A549 (cell line): ENCODE measurements at regions not wholly inside any gene's neighbourhood (a gene's known extent, or its start where the extent isn't known, plus 50 kb on each side); places are given as distances from the start of the nearest gene placed in this dataset.

ENCODE experiments used
- ATAC-seq, 2 experiments: fragments of 200-7000 bp in 1 of 2; fragments of >200 bp in 1 of 2; cut with Nextera tagmentation in 1 of 2; cut with Tn5 transposase in 1 of 2; 3 replicates each; pipeline versions ENCODE4 v1.8.0 to v1.9.1; 2018 to 2020; ENCODE audit warnings: mild to moderate bottlenecking in 1 of 2, moderate library complexity in 1 of 2
- CTCF ChIA-PET: fragments of 300-600 bp; sonication (Branson Sonifier 250); formaldehyde crosslinking; extraction: SDS; loops from one replicate; lab custom pipeline; 2021; ENCODE audit warnings: antibody characterized with exemption, inconsistent platforms; lab: Yijun Ruan, JAX
- POLR2A ChIA-PET: fragments of 350-600 bp; formaldehyde crosslinking; extraction: SDS; loops from one replicate; lab custom pipeline; 2021; ENCODE audit warnings: antibody characterized with exemption, inconsistent platforms; lab: Yijun Ruan, JAX
- DNase-seq, 2 experiments: peaks; one replicate each; pipeline versions ENCODE4 v3.0.0 to v3.0.0-alpha.2; 2011 to 2016; ENCODE audit warnings: low read depth in 1 of 2, low spot score in 1 of 2
- FAIRE-seq: peaks from 2 replicates; lab custom pipeline; 2011; peaks lifted over from hg19 to GRCh38; lab: Jason Lieb, UNC
- H3K27ac ChIP-seq, 2 experiments: fragments of >200 bp; sonication (Bioruptor Twin); formaldehyde crosslinking; 3 replicates each; pipeline ENCODE4 v1.5.1; 2016 to 2017
- H3K4me1 ChIP-seq: fragments of >200 bp; sonication (Bioruptor Twin); formaldehyde crosslinking; 3 replicates; pipeline ENCODE4 v1.6.1; 2016
- H3K4me2 ChIP-seq: fragments of >200 bp; sonication (Bioruptor Twin); formaldehyde crosslinking; 3 replicates; pipeline ENCODE4 v1.6.1; 2016
- H3K4me3 ChIP-seq: fragments of >200 bp; sonication (Bioruptor Twin); formaldehyde crosslinking; 3 replicates; pipeline ENCODE4 v1.5.1; 2016
- H3K9me3 ChIP-seq: fragments of >200 bp; sonication (Bioruptor Twin); formaldehyde crosslinking; 3 replicates; pipeline ENCODE4 v1.6.1; 2016
- CHD2 ChIP-seq: fragments of 150-350 bp; IDR thresholded peaks from 2 replicates; pipeline ENCODE4 v1.6.1; 2014; ENCODE audit warnings: low read length; ENCODE audit not compliant: partially characterized antibody
- CHD4 ChIP-seq: fragments of 200-600 bp; sonication (generic); IDR thresholded peaks from 2 replicates; pipeline ENCODE4 v1.6.1; 2016; ENCODE audit warnings: antibody characterized with exemption, mild to moderate bottlenecking, borderline replicate concordance
- E2F6 ChIP-seq: IDR thresholded peaks from 2 replicates; pipeline ENCODE4 v1.6.1; 2012; ENCODE audit warnings: low read depth, borderline replicate concordance
- FOSB ChIP-seq: fragments of 250-450 bp; sonication (Bioruptor Pico); IDR thresholded peaks from 2 replicates; pipeline ENCODE4 v1.5.0; 2020; ENCODE audit warnings: mild to moderate bottlenecking, moderate library complexity
- FOSL2 ChIP-seq, 2 experiments: fragments of 450-650 bp in 1 of 2; fragments of >200 bp in 1 of 2; sonication (Bioruptor Twin) in 1 of 2; formaldehyde crosslinking; IDR thresholded peaks; 2 replicates each; pipeline versions ENCODE4 v1.5.0 to v1.6.1; 2016 to 2020; ENCODE audit warnings: mild to moderate bottlenecking in 1 of 2, moderate library complexity in 1 of 2
- FOXS1 ChIP-seq: fragments of 250-450 bp; sonication (Bioruptor Pico); IDR thresholded peaks from 2 replicates; pipeline ENCODE4 v1.5.0; 2020; ENCODE audit warnings: mild to moderate bottlenecking, moderate library complexity
- HDAC2 ChIP-seq: fragments of 200-600 bp; sonication (generic); IDR thresholded peaks from 2 replicates; pipeline ENCODE4 v1.6.1; 2016
- HOXA7 ChIP-seq: fragments of 250-450 bp; sonication (Bioruptor Pico); IDR thresholded peaks from 2 replicates; pipeline ENCODE4 v1.5.0; 2020; ENCODE audit warnings: mild to moderate bottlenecking, moderate library complexity
- JUN ChIP-seq, 2 experiments: fragments of >200 bp; sonication (Bioruptor Twin); formaldehyde crosslinking; IDR thresholded peaks; 2 replicates in 1 of 2; 3 replicates in 1 of 2; pipeline ENCODE4 v1.6.1; 2016 to 2017
- JUNB ChIP-seq: fragments of >200 bp; sonication (Bioruptor Twin); formaldehyde crosslinking; IDR thresholded peaks from 2 replicates; pipeline ENCODE4 v1.6.1; 2016
- KDM1A ChIP-seq: fragments of 200-600 bp; sonication (generic); IDR thresholded peaks from 2 replicates; pipeline ENCODE4 v1.6.1; 2016; ENCODE audit warnings: low read depth, mild to moderate bottlenecking
- KDM5A ChIP-seq: fragments of 200-600 bp; sonication (generic); IDR thresholded peaks from 2 replicates; pipeline ENCODE4 v1.6.1; 2016; ENCODE audit warnings: antibody characterized with exemption, mild to moderate bottlenecking
- MAFK ChIP-seq: fragments of 450-650 bp; IDR thresholded peaks from 2 replicates; pipeline ENCODE4 v1.6.1; 2014; ENCODE audit not compliant: partially characterized antibody
- NFE2L2 ChIP-seq: fragments of 150-350 bp; conservative IDR thresholded peaks from 2 replicates; pipeline ENCODE4 v1.6.1; 2014; ENCODE audit warnings: low read length
- NPAS2 ChIP-seq: fragments of 250-450 bp; sonication (Bioruptor Pico); IDR thresholded peaks from 2 replicates; pipeline ENCODE4 v1.8.0; 2022; ENCODE audit warnings: mild to moderate bottlenecking, moderate library complexity, borderline replicate concordance
- PHF8 ChIP-seq: fragments of 200-600 bp; sonication (generic); IDR thresholded peaks from 2 replicates; pipeline ENCODE4 v1.6.1; 2016; ENCODE audit warnings: low read depth, mild to moderate bottlenecking, antibody characterized with exemption, moderate library complexity, borderline replicate concordance
- REST ChIP-seq: fragments of 200-600 bp; sonication (generic); IDR thresholded peaks from 2 replicates; pipeline ENCODE4 v1.6.1; 2016; ENCODE audit warnings: antibody characterized with exemption, mild to moderate bottlenecking, moderate library complexity
- SMC3 ChIP-seq: fragments of >200 bp; sonication (Bioruptor Twin); formaldehyde crosslinking; IDR thresholded peaks from 3 replicates; pipeline ENCODE4 v1.6.1; 2018; ENCODE audit warnings: inconsistent platforms
- TP53 ChIP-seq: fragments of 250-450 bp; sonication (Bioruptor Pico); IDR thresholded peaks from 2 replicates; pipeline ENCODE4 v1.5.0; 2021; ENCODE audit warnings: mild to moderate bottlenecking, moderate library complexity
- WGBS: methylation state at CpG from one replicate; pipeline ENCODE4 v1.1.6; 2017; ENCODE audit errors: missing lambda C conversion rate; 5-methylcytosine and 5-hydroxymethylcytosine counted together
- TF ChIP-seq, protein P1 (sequence below): IDR thresholded peaks from 2 replicates; pipeline ENCODE4 v1.6.1; 2012
- TF ChIP-seq, protein P2 (sequence below): fragments of >200 bp; sonication (Bioruptor Twin); formaldehyde crosslinking; IDR thresholded peaks from 3 replicates; pipeline ENCODE4 v1.6.1; 2016

GRCh38 chr22:47610281-47610680 lies 847.8 kb downstream of the TBC1D22A start:
- CTCF ChIA-PET = no interaction called here
- no peaks in the 10 kb centered on the region for H3K9me3 ChIP-seq
- DNase-seq (no peak), FAIRE-seq (no peak), ATAC-seq (no peak)
- 69% methylated on average over 2 of the region's 12 CpGs for WGBS
- H3K4me2 ChIP-seq = no peak overlapping the region
- TF ChIP-seq CHD4 (no peak), REST (no peak), FOSL2 (IDR thresholded peaks at IDR 0.05) (no peak), FOSL2 (CRISPR knock-in tag; IDR thresholded peaks at IDR 0.05) (no peak), KDM5A (no peak), PHF8 (no peak), TP53 (CRISPR knock-in tag) (no peak), SMC3 (no peak), FOXS1 (CRISPR knock-in tag) (no peak), CHD2 (no peak), MAFK (no peak), FOSB (CRISPR knock-in tag) (no peak), NFE2L2 (no peak), HOXA7 (CRISPR knock-in tag) (no peak), JUNB (no peak), KDM1A (no peak), JUN (IDR thresholded peaks at IDR 0.05) (no peak), NPAS2 (CRISPR knock-in tag) (no peak)
- TF ChIP-seq, protein P1, sequence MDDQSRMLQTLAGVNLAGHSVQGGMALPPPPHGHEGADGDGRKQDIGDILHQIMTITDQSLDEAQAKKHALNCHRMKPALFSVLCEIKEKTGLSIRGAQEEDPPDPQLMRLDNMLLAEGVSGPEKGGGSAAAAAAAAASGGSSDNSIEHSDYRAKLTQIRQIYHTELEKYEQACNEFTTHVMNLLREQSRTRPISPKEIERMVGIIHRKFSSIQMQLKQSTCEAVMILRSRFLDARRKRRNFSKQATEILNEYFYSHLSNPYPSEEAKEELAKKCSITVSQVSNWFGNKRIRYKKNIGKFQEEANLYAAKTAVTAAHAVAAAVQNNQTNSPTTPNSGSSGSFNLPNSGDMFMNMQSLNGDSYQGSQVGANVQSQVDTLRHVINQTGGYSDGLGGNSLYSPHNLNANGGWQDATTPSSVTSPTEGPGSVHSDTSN = no peak
- TF ChIP-seq, protein P2, sequence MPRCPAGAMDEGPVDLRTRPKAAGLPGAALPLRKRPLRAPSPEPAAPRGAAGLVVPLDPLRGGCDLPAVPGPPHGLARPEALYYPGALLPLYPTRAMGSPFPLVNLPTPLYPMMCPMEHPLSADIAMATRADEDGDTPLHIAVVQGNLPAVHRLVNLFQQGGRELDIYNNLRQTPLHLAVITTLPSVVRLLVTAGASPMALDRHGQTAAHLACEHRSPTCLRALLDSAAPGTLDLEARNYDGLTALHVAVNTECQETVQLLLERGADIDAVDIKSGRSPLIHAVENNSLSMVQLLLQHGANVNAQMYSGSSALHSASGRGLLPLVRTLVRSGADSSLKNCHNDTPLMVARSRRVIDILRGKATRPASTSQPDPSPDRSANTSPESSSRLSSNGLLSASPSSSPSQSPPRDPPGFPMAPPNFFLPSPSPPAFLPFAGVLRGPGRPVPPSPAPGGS = no peak
- POLR2A ChIA-PET = no interaction called here
- H3K27ac ChIP-seq = no peak overlapping the region
- H3K4me1 ChIP-seq = no peaks in the 10 kb centered on the region
- no peak overlapping the region for H3K4me3 ChIP-seq

GRCh38 chr22:47609653-47610052 lies 847.2 kb downstream of the TBC1D22A start:
- ATAC-seq (no peak), DNase-seq (no peak), FAIRE-seq (no peak)
- no peak overlapping the region for H3K4me3 ChIP-seq
- WGBS = 42% methylated on average over 13 of the region's 13 CpGs
- H3K27ac ChIP-seq = no peak overlapping the region
- no peak for TF ChIP-seq HDAC2
- no peak for TF ChIP-seq CHD4
- TF ChIP-seq E2F6 = no peak
- ChIA-PET POLR2A (no interaction called here), CTCF (interaction anchor here (0.6 kb wide), 1 partner anchor 47 kb away, joined by 3 read pairs; no protein-coding TSS in a partner anchor)
- H3K9me3 ChIP-seq = no peaks in the 10 kb centered on the region
- no peak overlapping the region for H3K4me2 ChIP-seq
- no peaks in the 10 kb centered on the region for H3K4me1 ChIP-seq
